ENCODE measurements at regions not wholly inside any gene's neighbourhood (a gene's known extent, or its start where the extent isn't known, plus 50 kb on each side); places are given as distances from the start of the nearest gene placed in this dataset.

GRCh38 chr1:73136975-73137374, 854.6 kb upstream of the NEGR1 start (continued):
- TF ChIP-seq ZNF462 (CRISPR knock-in tag; IDR thresholded peaks at IDR 0.05), result no peak
- no peak for TF ChIP-seq STAT1 (IDR thresholded peaks at IDR 0.05; ENCODE audit: unreplicated experiment)
- no peak for TF ChIP-seq CTCF (conservative IDR thresholded peaks at IDR 0.05; ENCODE audit: low read depth in 2 of 2)
- no peak for TF ChIP-seq EZH2 (IDR thresholded peaks at IDR 0.05; ENCODE audit: low read depth, unreplicated experiment)
- TF ChIP-seq JUNB (IDR thresholded peaks at IDR 0.05; ENCODE audit: unreplicated experiment), result no peak
- TF ChIP-seq ZNF114 (CRISPR knock-in tag; IDR thresholded peaks at IDR 0.05), result no peak
- no peak for TF ChIP-seq NANOG (IDR thresholded peaks at IDR 0.05; ENCODE audit: borderline replicate concordance)
- TF ChIP-seq POLR2AphosphoS5 (IDR thresholded peaks at IDR 0.05; ENCODE audit: low read depth), result no peak

DNA sequence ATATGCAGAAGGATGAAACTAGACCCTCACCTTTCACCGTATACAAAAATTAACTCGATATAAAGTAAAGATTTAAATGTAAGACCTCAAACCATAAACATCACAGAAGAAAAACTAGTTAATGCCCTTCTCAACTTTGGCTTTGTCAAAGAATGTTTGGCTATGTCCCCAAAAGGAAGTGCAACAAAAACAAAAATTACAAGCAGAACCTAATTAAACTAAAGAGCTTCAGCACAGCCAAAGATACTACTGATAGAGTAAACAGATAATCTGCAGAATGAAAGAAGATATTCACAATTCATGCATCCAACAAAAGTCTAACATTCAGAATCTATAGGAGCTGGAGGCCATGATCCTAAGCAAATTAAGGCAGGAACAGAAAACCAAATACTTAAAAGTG, 824.6 kb upstream of the NEGR1 start:
- Histone ChIP-seq H4K20me1 (replicated peaks; ENCODE audit: insufficient read depth) (no peaks in the 10 kb centered on the region), H3K36me3 (ENCODE audit: insufficient read depth) (no peaks in the 10 kb centered on the region), H3K4me3 (no peak overlapping the region), H3K4me2 (no peak overlapping the region), H3F3A (replicated peaks; ENCODE audit: low read depth) (no peaks in the 10 kb centered on the region), H3K9me2 (ENCODE audit: insufficient read depth) (0 out of 2 replicates have a peak, but pooled peaks cover 4% of the 10 kb centered on the region), H3K4me1 (ENCODE audit: insufficient read depth) (no peaks in the 10 kb centered on the region; the same call in 1 of the 2 replicates), H2AFZ (0 out of 2 replicates have a peak overlapping the region, but pooled peaks have one; percentile 19), H3K79me2 (replicated peaks; ENCODE audit: insufficient read depth) (no peaks in the 10 kb centered on the region), H3K27me3 (ENCODE audit: insufficient read depth) (no peaks in the 10 kb centered on the region), H3K27ac (ENCODE audit: low read depth) (no peak overlapping the region)
- DNase-seq (ENCODE audit: low spot score), result no peak
- Mint-ChIP-seq H3K4me3 (no peak overlapping the region), H3K27me3 (ENCODE audit: insufficient read depth, low read depth, poor library complexity) (no peaks in the 10 kb centered on the region), H3K4me1 (no peaks in the 10 kb centered on the region; the same call in 2 of the 3 replicates), H3K9me3 (peaks cover 17% of the 10 kb centered on the region), H3K27ac (no peak overlapping the region), H3K36me3 (ENCODE audit: low read depth) (peaks cover 16% of the 10 kb centered on the region)
- ATAC-seq, result no peak
- TF ChIP-seq CREB1 (CRISPR knock-in tag; IDR thresholded peaks at IDR 0.05; ENCODE audit: low read depth) (no peak), ZNF114 (CRISPR knock-in tag; IDR thresholded peaks at IDR 0.05) (no peak), POLR2AphosphoS5 (IDR thresholded peaks at IDR 0.05; ENCODE audit: low read depth) (no peak), JUNB (IDR thresholded peaks at IDR 0.05; ENCODE audit: unreplicated experiment) (no peak), EZH2 (IDR thresholded peaks at IDR 0.05; ENCODE audit: low read depth, unreplicated experiment) (no peak), EZH2phosphoT487 (IDR thresholded peaks at IDR 0.05; ENCODE audit: unreplicated experiment) (no peak), REST (IDR thresholded peaks at IDR 0.05; ENCODE audit: unreplicated experiment) (no peak)

Data from GM23338 (cell line).